Activated CD8-positive, alpha-beta memory T cell treated with anti-CD3 and anti-CD28 coated beads, Interleukin-2, amount 50 U/mL, for 4 hours (primary cell): ENCODE measurements at regions not wholly inside any gene's neighbourhood (a gene's known extent, or its start where the extent isn't known, plus 50 kb on each side); places are given as distances from the start of the nearest gene placed in this dataset.
"Not testable (repeated sequence)": the region's sequence is repeated elsewhere in the genome, so short reads cannot be mapped to it uniquely, and the experiment has no call there.

Experiments
- DNase-seq: peaks from one replicate; pipeline ENCODE4 v3.0.0-alpha.2; 2020

GRCh38 chr22:42217752-42218280 lies 52.6 kb downstream of the TCF20 start:
- no peak for DNase-seq

- DNase-seq = no peak
Measured at GRCh38 chr22:42217019-42217751, 53.3 kb downstream of the TCF20 start.

- DNase-seq = no peak
Measured at GRCh38 chr22:42214633-42215415, 55.6 kb downstream of the TCF20 start.

- no peak for DNase-seq
Measured at GRCh38 chr22:42208362-42208761, 62.1 kb downstream of the TCF20 start.

GRCh38 chr22:42207918-42208317 lies 62.5 kb downstream of the TCF20 start:
- DNase-seq = no peak

- no peak for DNase-seq
Measured at GRCh38 chr22:42203609-42204008, 66.8 kb downstream of the TCF20 start.

- peak; percentile 65 for DNase-seq
Measured at GRCh38 chr22:42202669-42203068, 67.8 kb downstream of the TCF20 start.

GRCh38 chr22:42202048-42202447 lies 68.4 kb downstream of the TCF20 start:
- no peak for DNase-seq

- DNase-seq = no peak
Measured at GRCh38 chr22:42199025-42199424, 68.4 kb upstream of the CYP2D6 start.

GRCh38 chr22:42198226-42198625 lies 67.6 kb upstream of the CYP2D6 start:
- DNase-seq = no peak

- no peak for DNase-seq
Measured at GRCh38 chr22:42196454-42196853, 65.8 kb upstream of the CYP2D6 start.

- no peak for DNase-seq
Measured at GRCh38 chr22:42194953-42195352, 64.3 kb upstream of the CYP2D6 start.

- DNase-seq = no peak
Measured at GRCh38 chr22:42194104-42194851, 63.7 kb upstream of the CYP2D6 start.

- DNase-seq = no peak
Measured at GRCh38 chr22:42192547-42192946, 61.9 kb upstream of the CYP2D6 start.

- DNase-seq = no peak
Measured at GRCh38 chr22:42190274-42190673, 59.7 kb upstream of the CYP2D6 start.

- DNase-seq = no peak
Measured at GRCh38 chr22:42189761-42190160, 59.2 kb upstream of the CYP2D6 start.

- no peak for DNase-seq
Measured at GRCh38 chr22:42188808-42189447, 58.3 kb upstream of the CYP2D6 start.

GRCh38 chr22:42187646-42188045 lies 57.0 kb upstream of the CYP2D6 start:
- no peak for DNase-seq

- no peak for DNase-seq
Measured at GRCh38 chr22:42185915-42186439, 55.4 kb upstream of the CYP2D6 start.

GRCh38 chr22:42184852-42185251 lies 54.2 kb upstream of the CYP2D6 start:
- DNase-seq = no peak

- DNase-seq = not testable (repeated sequence)
Measured at GRCh38 chr22:42183461-42184059, 53.0 kb upstream of the CYP2D6 start.

- peak; percentile 38 for DNase-seq
Measured at GRCh38 chr22:42180349-42180842, 49.8 kb upstream of the CYP2D6 start.
